A549 (cell line): ENCODE measurements at regions not wholly inside any gene's neighbourhood (a gene's known extent, or its start where the extent isn't known, plus 50 kb on each side); places are given as distances from the start of the nearest gene placed in this dataset.

Experiments used
- CHD2 ChIP-seq: fragments of 150-350 bp; IDR thresholded peaks from 2 replicates; pipeline ENCODE4 v1.6.1; 2014; ENCODE audit warnings: low read length; ENCODE audit not compliant: partially characterized antibody
- NPAS2 ChIP-seq: fragments of 250-450 bp; sonication (Bioruptor Pico); IDR thresholded peaks from 2 replicates; pipeline ENCODE4 v1.8.0; 2022; ENCODE audit warnings: mild to moderate bottlenecking, moderate library complexity, borderline replicate concordance
- POLR2A ChIP-seq: IDR thresholded peaks from 2 replicates; pipeline ENCODE4 v1.6.1; 2012; ENCODE audit warnings: mild to moderate bottlenecking, low read length
- RAD21 ChIP-seq, 2 experiments: fragments of >200 bp in 1 of 2; sonication (Bioruptor Twin) in 1 of 2; formaldehyde crosslinking in 1 of 2; IDR thresholded peaks in 1 of 2; conservative IDR thresholded peaks in 1 of 2; 2 replicates in 1 of 2; 3 replicates in 1 of 2; pipeline ENCODE4 v1.6.1; 2012 to 2018; ENCODE audit warnings: inconsistent platforms in 1 of 2
- RCOR1 ChIP-seq: fragments of 150-350 bp; IDR thresholded peaks from 2 replicates; pipeline ENCODE4 v1.6.1; 2014; ENCODE audit warnings: antibody characterized with exemption, low read length, low read depth
- REST ChIP-seq: fragments of 200-600 bp; sonication (generic); IDR thresholded peaks from 2 replicates; pipeline ENCODE4 v1.6.1; 2016; ENCODE audit warnings: antibody characterized with exemption, mild to moderate bottlenecking, moderate library complexity

- no peak for TF ChIP-seq RAD21 (conservative IDR thresholded peaks at IDR 0.05 in 1 of 2, IDR thresholded peaks at IDR 0.05 in 1 of 2)
- no peak for TF ChIP-seq RCOR1
- TF ChIP-seq NPAS2 (CRISPR knock-in tag): no peak
- no peak for TF ChIP-seq POLR2A
- no peak for TF ChIP-seq REST
- TF ChIP-seq CHD2: no peak
Observed at GRCh38 chr1:166471359-166471758, 304.6 kb upstream of the FAM78B start.
